ENCODE measurements at regions not wholly inside any gene's neighbourhood (a gene's known extent, or its start where the extent isn't known, plus 50 kb on each side); places are given as distances from the start of the nearest gene placed in this dataset.

- no peak for DNase-seq
These were observed 200.6 kb upstream of the GATB start for GRCh38 chr4:151961456-151961855.

GRCh38 chr4:151960449-151961230 is 199.8 kb upstream of the GATB start:
- DNase-seq, result no peak

GRCh38 chr4:151957153-151957552 is 196.3 kb upstream of the GATB start:
- no peak for DNase-seq

- DNase-seq, result no peak
These were observed 195.0 kb upstream of the GATB start for GRCh38 chr4:151955721-151956380.

- DNase-seq, result no peak
These were observed 193.1 kb upstream of the GATB start for GRCh38 chr4:151953795-151954372.

- DNase-seq, result no peak
These were observed 192.5 kb upstream of the GATB start for GRCh38 chr4:151953312-151953711.

GRCh38 chr4:151952711-151953254 is 192.0 kb upstream of the GATB start:
- no peak for DNase-seq

GRCh38 chr4:151952137-151952536 is 191.3 kb upstream of the GATB start:
- DNase-seq, result no peak

GRCh38 chr4:151951671-151952050 is 190.9 kb upstream of the GATB start:
- no peak for DNase-seq

GRCh38 chr4:151950993-151951670 is 190.3 kb upstream of the GATB start:
- no peak for DNase-seq

- no peak for DNase-seq
These were observed 187.7 kb upstream of the GATB start for GRCh38 chr4:151948351-151949016.

- no peak for DNase-seq
These were observed 185.9 kb upstream of the GATB start for GRCh38 chr4:151946718-151947117.

GRCh38 chr4:151942971-151943370 is 182.2 kb upstream of the GATB start:
- DNase-seq, result no peak

- no peak for DNase-seq
These were observed 180.3 kb upstream of the GATB start for GRCh38 chr4:151940926-151941617.

GRCh38 chr4:151940291-151940690 is 179.5 kb upstream of the GATB start:
- peak; percentile 35 for DNase-seq

GRCh38 chr4:151939670-151940069 is 178.9 kb upstream of the GATB start:
- no peak for DNase-seq

- no peak for DNase-seq
These were observed 174.6 kb upstream of the GATB start for GRCh38 chr4:151935411-151935810.

GRCh38 chr4:151934766-151935165 is 174.0 kb upstream of the GATB start:
- DNase-seq, result no peak

- no peak for DNase-seq
These were observed 172.5 kb upstream of the GATB start for GRCh38 chr4:151933122-151933827.

GRCh38 chr4:151931563-151931962 is 170.8 kb upstream of the GATB start:
- no peak for DNase-seq

GRCh38 chr4:151930372-151930771 is 169.6 kb upstream of the GATB start:
- no peak for DNase-seq

Measured in activated gamma-delta T cell treated with Interleukin-2 at 50 U/mL for 16 hours (primary cell).